ENCODE measurements at regions not wholly inside any gene's neighbourhood (a gene's known extent, or its start where the extent isn't known, plus 50 kb on each side); places are given as distances from the start of the nearest gene placed in this dataset.

GRCh38 chr2:196328088-196328680 is 156.8 kb upstream of the STK17B start:
- H3K27ac Mint-ChIP-seq = no peak overlapping the region
- no peak overlapping the region for H3K4me3 Mint-ChIP-seq
- no peaks in the 10 kb centered on the region for H3K9me3 Mint-ChIP-seq
- H3K9me3 ChIP-seq (ENCODE audit: control insufficient read depth, insufficient read depth, low read length) = no peaks in the 10 kb centered on the region
- H3K36me3 Mint-ChIP-seq = no peaks in the 10 kb centered on the region
- 13% methylated on average over 1 of the region's 3 CpGs for WGBS (ENCODE audit: insufficient coverage)
- no peaks in the 10 kb centered on the region for H3K36me3 ChIP-seq (ENCODE audit: control insufficient read depth, insufficient read depth, low read length)
- TF ChIP-seq CTCF (IDR thresholded peaks at IDR 0.05) = no peak
- DNase-seq = no peak
- peaks cover 5 to 19% of the 10 kb centered on the region in 2 donors for H3K27me3 Mint-ChIP-seq (ENCODE audit: low read depth in 2 of 2)
- no peaks in the 10 kb centered on the region for H3K4me1 ChIP-seq (ENCODE audit: control insufficient read depth, insufficient read depth, low read length)
- intact Hi-C loops (cut with micrococcal nuclease) = no loop called here
- H3K27me3 ChIP-seq (ENCODE audit: control insufficient read depth, insufficient read depth, low read length) = no peaks in the 10 kb centered on the region
- no peak overlapping the region for H3K4me3 ChIP-seq (ENCODE audit: low read length)
- ATAC-seq = no peak
- H3K4me1 Mint-ChIP-seq = no peaks in the 10 kb centered on the region
- no peak overlapping the region for H3K27ac ChIP-seq (ENCODE audit: low read length)

- H3K4me1 ChIP-seq (ENCODE audit: control insufficient read depth, insufficient read depth, low read length) = no peaks in the 10 kb centered on the region
- H3K36me3 ChIP-seq (ENCODE audit: control insufficient read depth, insufficient read depth, low read length) = no peaks in the 10 kb centered on the region
- Mint-ChIP-seq H3K4me3 (no peak overlapping the region), H3K27me3 (ENCODE audit: low read depth in 2 of 2) (peaks cover 2 to 13% of the 10 kb centered on the region in 2 donors), H3K9me3 (no peaks in the 10 kb centered on the region), H3K27ac (no peak overlapping the region), H3K4me1 (no peaks in the 10 kb centered on the region), H3K36me3 (no peaks in the 10 kb centered on the region)
- WGBS (ENCODE audit: insufficient coverage) = 83% methylated on average over 2 of the region's 2 CpGs
- no peak for TF ChIP-seq CTCF (IDR thresholded peaks at IDR 0.05)
- no peak overlapping the region for H3K4me3 ChIP-seq (ENCODE audit: low read length)
- H3K27me3 ChIP-seq (ENCODE audit: control insufficient read depth, insufficient read depth, low read length) = no peaks in the 10 kb centered on the region
- no peaks in the 10 kb centered on the region for H3K9me3 ChIP-seq (ENCODE audit: control insufficient read depth, insufficient read depth, low read length)
- no peak for DNase-seq
- ATAC-seq = no peak
- intact Hi-C loops (cut with micrococcal nuclease) = no loop called here
- H3K27ac ChIP-seq (ENCODE audit: low read length) = no peak overlapping the region
These were observed 158.6 kb upstream of the STK17B start for GRCh38 chr2:196329959-196330358.

- Mint-ChIP-seq H3K36me3 (no peaks in the 10 kb centered on the region), H3K4me3 (no peak overlapping the region), H3K27ac (no peak overlapping the region), H3K9me3 (no peaks in the 10 kb centered on the region), H3K27me3 (ENCODE audit: low read depth in 2 of 2) (peaks cover 3 to 13% of the 10 kb centered on the region in 2 donors), H3K4me1 (no peaks in the 10 kb centered on the region)
- Histone ChIP-seq H3K27me3 (ENCODE audit: control insufficient read depth, insufficient read depth, low read length) (no peaks in the 10 kb centered on the region), H3K9me3 (ENCODE audit: control insufficient read depth, insufficient read depth, low read length) (no peaks in the 10 kb centered on the region), H3K27ac (ENCODE audit: low read length) (no peak overlapping the region), H3K36me3 (ENCODE audit: control insufficient read depth, insufficient read depth, low read length) (no peaks in the 10 kb centered on the region), H3K4me1 (ENCODE audit: control insufficient read depth, insufficient read depth, low read length) (no peaks in the 10 kb centered on the region), H3K4me3 (ENCODE audit: low read length) (no peak overlapping the region)
- intact Hi-C loops (cut with micrococcal nuclease) = no loop called here
- TF ChIP-seq CTCF (IDR thresholded peaks at IDR 0.05) = no peak
- 95% methylated on average over 4 of the region's 4 CpGs for WGBS (ENCODE audit: insufficient coverage)
- ATAC-seq (no peak), DNase-seq (no peak)
These were observed 159.3 kb upstream of the STK17B start for GRCh38 chr2:196330645-196331044.

GRCh38 chr2:196331143-196331542 is 159.8 kb upstream of the STK17B start:
- Mint-ChIP-seq H3K4me3 (no peak overlapping the region), H3K27ac (no peak overlapping the region), H3K9me3 (no peaks in the 10 kb centered on the region), H3K36me3 (no peaks in the 10 kb centered on the region), H3K27me3 (ENCODE audit: low read depth in 2 of 2) (peaks cover 7 to 13% of the 10 kb centered on the region in 2 donors), H3K4me1 (no peaks in the 10 kb centered on the region)
- intact Hi-C loops (cut with micrococcal nuclease) = no loop called here
- DNase-seq = no peak
- Histone ChIP-seq H3K9me3 (ENCODE audit: control insufficient read depth, insufficient read depth, low read length) (no peaks in the 10 kb centered on the region), H3K4me3 (ENCODE audit: low read length) (no peak overlapping the region), H3K4me1 (ENCODE audit: control insufficient read depth, insufficient read depth, low read length) (no peaks in the 10 kb centered on the region), H3K27me3 (ENCODE audit: control insufficient read depth, insufficient read depth, low read length) (no peaks in the 10 kb centered on the region), H3K36me3 (ENCODE audit: control insufficient read depth, insufficient read depth, low read length) (no peaks in the 10 kb centered on the region), H3K27ac (ENCODE audit: low read length) (no peak overlapping the region)
- TF ChIP-seq CTCF (IDR thresholded peaks at IDR 0.05) = no peak
- WGBS (ENCODE audit: insufficient coverage) = 61% methylated on average over 5 of the region's 5 CpGs
- ATAC-seq = no peak
